ENCODE measurements at regions not wholly inside any gene's neighbourhood (a gene's known extent, or its start where the extent isn't known, plus 50 kb on each side); places are given as distances from the start of the nearest gene placed in this dataset.
"Not testable (repeated sequence)": the region's sequence is repeated elsewhere in the genome, so short reads cannot be mapped to it uniquely, and the experiment has no call there.

DNA sequence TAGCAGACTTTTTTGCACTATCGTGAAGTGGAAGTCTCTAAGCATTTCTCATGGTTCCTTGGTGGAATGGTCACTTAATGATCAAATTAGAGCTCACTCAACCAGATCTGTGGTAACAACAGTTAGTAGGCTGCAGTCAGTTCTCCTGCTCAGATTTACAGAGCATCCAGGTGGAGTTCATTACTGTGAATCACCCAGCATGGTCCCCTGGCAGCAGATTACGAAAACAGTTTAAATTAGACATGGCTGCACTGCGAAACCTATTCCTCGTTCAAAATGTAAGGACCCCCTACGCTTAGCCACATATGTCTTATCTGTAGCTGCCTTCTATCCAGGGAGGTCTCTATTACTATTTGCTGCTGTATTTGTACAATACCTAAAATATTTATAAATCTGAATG, 823.6 kb upstream of the ARRDC3 start:
- no peak overlapping the region for H3K27ac Mint-ChIP-seq
- no peaks in the 10 kb centered on the region for H3K27me3 Mint-ChIP-seq (ENCODE audit: low read depth)
- DNase-seq (no peak), ATAC-seq (replicated peaks in 1 of 2) (no peak)
- no peaks in the 10 kb centered on the region for H3K36me3 Mint-ChIP-seq (ENCODE audit: insufficient read depth in 2 of 2)
- H3K4me3 Mint-ChIP-seq, result no peak overlapping the region
- H3K4me1 Mint-ChIP-seq (ENCODE audit: low read depth), result no peaks in the 10 kb centered on the region
- H3K9me3 Mint-ChIP-seq, result peaks cover 3 to 4% of the 10 kb centered on the region in 2 donors

- not testable (repeated sequence) for H3K4me3 Mint-ChIP-seq; H3K27me3 Mint-ChIP-seq (ENCODE audit: low read depth); H3K36me3 Mint-ChIP-seq (ENCODE audit: insufficient read depth in 2 of 2); H3K4me1 Mint-ChIP-seq (ENCODE audit: low read depth); ATAC-seq (replicated peaks in 1 of 2); DNase-seq; H3K27ac Mint-ChIP-seq; H3K9me3 Mint-ChIP-seq
Measured at GRCh38 chr5:92199035-92199434, 815.9 kb upstream of the ARRDC3 start.

DNA sequence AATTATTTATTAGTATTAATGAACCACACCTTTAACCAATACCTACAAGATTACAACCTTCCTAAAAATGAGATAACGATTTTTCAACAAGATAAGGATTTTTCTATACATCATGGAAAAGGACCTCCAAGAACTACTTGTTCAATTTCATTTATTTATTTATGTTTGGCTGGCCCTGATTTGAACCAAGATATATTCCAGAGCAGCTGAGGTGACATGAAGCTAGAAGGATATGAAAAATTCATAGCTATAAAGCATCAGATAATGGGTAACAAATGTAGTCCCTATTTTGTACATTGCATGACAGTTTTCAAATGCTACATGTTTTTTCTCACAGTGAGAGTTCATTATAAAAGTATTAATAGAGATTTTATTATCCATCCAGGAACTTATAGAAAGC, 798.5 kb upstream of the ARRDC3 start:
- Mint-ChIP-seq H3K4me3 (no peak overlapping the region), H3K4me1 (ENCODE audit: low read depth) (no peaks in the 10 kb centered on the region), H3K9me3 (peaks cover 0 to 3% of the 10 kb centered on the region in 2 donors), H3K27me3 (ENCODE audit: low read depth) (no peaks in the 10 kb centered on the region), H3K27ac (no peak overlapping the region), H3K36me3 (ENCODE audit: insufficient read depth in 2 of 2) (no peaks in the 10 kb centered on the region)
- DNase-seq (no peak), ATAC-seq (replicated peaks in 1 of 2) (no peak)

DNA sequence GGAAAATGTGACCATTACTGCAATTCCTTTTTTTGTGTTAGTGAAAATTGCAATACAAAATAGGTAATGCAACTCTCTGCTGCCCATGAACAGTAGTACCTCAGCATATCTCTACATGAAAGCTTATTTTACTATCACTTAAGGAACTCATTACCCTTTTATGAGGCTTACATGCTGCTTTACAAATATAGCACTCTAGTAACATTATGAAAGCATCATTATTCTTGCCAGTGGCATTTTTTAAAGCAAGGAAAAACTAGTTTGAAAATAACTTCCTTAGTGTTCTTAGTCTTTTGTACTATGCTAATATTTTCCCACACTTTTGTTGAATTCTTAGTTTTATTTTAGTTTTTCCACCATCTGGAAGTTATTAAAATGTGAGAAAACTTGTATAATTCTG, 797.3 kb upstream of the ARRDC3 start:
- no peaks in the 10 kb centered on the region for H3K27me3 Mint-ChIP-seq (ENCODE audit: low read depth)
- DNase-seq (no peak), ATAC-seq (replicated peaks in 1 of 2) (no peak)
- H3K4me1 Mint-ChIP-seq (ENCODE audit: low read depth), result no peaks in the 10 kb centered on the region
- no peak overlapping the region for H3K27ac Mint-ChIP-seq
- peaks cover 0 to 3% of the 10 kb centered on the region in 2 donors for H3K9me3 Mint-ChIP-seq
- no peaks in the 10 kb centered on the region for H3K36me3 Mint-ChIP-seq (ENCODE audit: insufficient read depth in 2 of 2)
- H3K4me3 Mint-ChIP-seq, result no peak overlapping the region

GRCh38 chr5:92179651-92180050, 796.5 kb upstream of the ARRDC3 start:
- H3K36me3 Mint-ChIP-seq (ENCODE audit: insufficient read depth in 2 of 2), result no peaks in the 10 kb centered on the region
- H3K4me3 Mint-ChIP-seq, result no peak overlapping the region
- H3K27ac Mint-ChIP-seq, result no peak overlapping the region
- no peaks in the 10 kb centered on the region for H3K27me3 Mint-ChIP-seq (ENCODE audit: low read depth)
- ATAC-seq (replicated peaks in 1 of 2), result no peak
- H3K9me3 Mint-ChIP-seq, result peaks cover 0 to 3% of the 10 kb centered on the region in 2 donors
- no peaks in the 10 kb centered on the region for H3K4me1 Mint-ChIP-seq (ENCODE audit: low read depth)
- DNase-seq, result no peak

DNA sequence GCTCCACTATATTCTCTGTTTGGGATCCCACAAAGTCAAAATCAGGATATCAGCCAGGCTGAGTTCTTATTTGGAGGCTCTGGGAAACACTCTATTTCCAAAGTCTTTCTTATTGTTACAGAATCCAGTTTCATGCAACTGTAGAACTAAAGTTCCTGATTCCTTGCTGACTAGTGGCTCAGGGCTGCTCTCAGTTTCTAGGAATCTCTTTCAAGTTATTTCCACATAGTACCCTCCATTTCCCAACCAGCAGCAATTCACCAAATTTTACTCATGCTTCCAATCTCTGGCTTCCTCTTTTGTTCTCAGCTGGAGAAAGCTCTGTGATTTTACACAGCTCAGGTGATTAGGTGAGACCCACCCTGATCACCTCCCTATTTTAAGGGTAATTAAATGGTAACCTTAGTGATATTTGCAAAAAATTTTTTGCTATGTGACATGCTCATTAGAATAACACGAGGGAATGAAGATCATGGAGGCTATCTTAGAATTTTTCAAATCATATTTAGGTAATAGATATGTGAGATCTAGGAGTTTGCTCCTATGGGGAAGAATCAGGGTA, 794.9 kb upstream of the ARRDC3 start:
- ATAC-seq (replicated peaks in 1 of 2) (no peak), DNase-seq (no peak)
- Mint-ChIP-seq H3K4me3 (no peak overlapping the region), H3K36me3 (ENCODE audit: insufficient read depth in 2 of 2) (no peaks in the 10 kb centered on the region), H3K9me3 (no peaks in the 10 kb centered on the region), H3K4me1 (ENCODE audit: low read depth) (no peaks in the 10 kb centered on the region), H3K27me3 (ENCODE audit: low read depth) (no peaks in the 10 kb centered on the region), H3K27ac (no peak overlapping the region)

DNA sequence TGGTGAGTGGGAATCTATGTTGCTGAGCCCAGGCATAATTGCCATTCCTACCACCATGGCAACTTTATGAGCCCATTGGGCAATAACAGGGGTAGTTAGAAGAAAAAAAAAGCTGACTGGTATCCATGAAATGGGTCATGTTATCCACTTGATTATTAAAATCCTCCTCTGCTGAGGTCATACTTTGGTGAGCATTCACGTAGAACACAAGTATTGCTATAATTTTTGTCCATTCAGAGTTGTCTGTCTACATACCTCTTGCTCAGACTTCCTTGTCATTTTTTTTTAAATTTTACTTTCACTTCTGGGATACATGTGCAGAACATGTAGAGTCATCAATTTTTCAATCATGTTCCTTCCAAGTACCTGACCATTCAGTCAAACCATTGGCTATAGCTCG, 780.8 kb upstream of the ARRDC3 start:
- Mint-ChIP-seq H3K36me3 (ENCODE audit: insufficient read depth in 2 of 2) (peaks cover 0 to 1% of the 10 kb centered on the region in 2 donors), H3K27me3 (ENCODE audit: low read depth) (no peaks in the 10 kb centered on the region), H3K4me1 (ENCODE audit: low read depth) (no peaks in the 10 kb centered on the region), H3K9me3 (peaks cover 5 to 6% of the 10 kb centered on the region in 2 donors), H3K4me3 (no peak overlapping the region), H3K27ac (no peak overlapping the region)
- DNase-seq (no peak), ATAC-seq (replicated peaks in 1 of 2) (no peak)

GRCh38 chr5:92147798-92148197, 764.7 kb upstream of the ARRDC3 start:
- no peaks in the 10 kb centered on the region for H3K27me3 Mint-ChIP-seq (ENCODE audit: low read depth)

GRCh38 chr5:92147266-92147665, 764.1 kb upstream of the ARRDC3 start:
- H3K4me3 Mint-ChIP-seq, result no peak overlapping the region
- no peaks in the 10 kb centered on the region for H3K36me3 Mint-ChIP-seq (ENCODE audit: insufficient read depth in 2 of 2)
- no peak for DNase-seq
- H3K4me1 Mint-ChIP-seq (ENCODE audit: low read depth), result no peaks in the 10 kb centered on the region
- H3K9me3 Mint-ChIP-seq, result peaks cover 0 to 2% of the 10 kb centered on the region in 2 donors
- no peak overlapping the region for H3K27ac Mint-ChIP-seq
- ATAC-seq (replicated peaks in 1 of 2), result no peak
- H3K27me3 Mint-ChIP-seq (ENCODE audit: low read depth), result no peaks in the 10 kb centered on the region

More at GRCh38 chr5:92147798-92148197, 764.7 kb upstream of the ARRDC3 start:
- no peaks in the 10 kb centered on the region for H3K4me1 Mint-ChIP-seq (ENCODE audit: low read depth)
- H3K27ac Mint-ChIP-seq, result no peak overlapping the region
- no peak overlapping the region for H3K4me3 Mint-ChIP-seq
- ATAC-seq (replicated peaks in 1 of 2) (no peak), DNase-seq (no peak)
- H3K36me3 Mint-ChIP-seq (ENCODE audit: insufficient read depth in 2 of 2), result no peaks in the 10 kb centered on the region
- H3K9me3 Mint-ChIP-seq, result peaks cover 0 to under 1% of the 10 kb centered on the region in 2 donors

DNA sequence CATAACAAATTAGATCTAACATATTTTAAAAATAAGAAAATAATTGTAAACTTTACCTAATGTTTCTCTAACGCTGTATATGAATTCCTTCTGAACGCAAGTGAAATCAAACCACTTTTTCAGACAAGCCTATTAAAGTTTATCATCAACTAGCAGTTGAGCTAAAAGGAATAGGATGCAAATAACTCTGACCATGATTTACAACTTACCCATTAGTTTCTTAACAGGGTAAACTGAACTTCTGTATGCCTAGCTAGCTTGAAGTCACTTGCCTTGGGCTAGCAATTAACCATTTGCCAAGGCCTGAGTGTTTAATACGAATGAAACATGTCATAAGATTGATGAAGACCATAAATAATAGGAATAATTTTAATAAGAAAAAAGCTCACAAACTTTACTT, 762.7 kb upstream of the ARRDC3 start:
- no peak overlapping the region for H3K27ac Mint-ChIP-seq
- H3K27me3 Mint-ChIP-seq (ENCODE audit: low read depth), result no peaks in the 10 kb centered on the region
- ATAC-seq (replicated peaks in 1 of 2) (no peak), DNase-seq (no peak)
- no peak overlapping the region for H3K4me3 Mint-ChIP-seq
- peaks cover 0 to 2% of the 10 kb centered on the region in 2 donors for H3K9me3 Mint-ChIP-seq
- no peaks in the 10 kb centered on the region for H3K36me3 Mint-ChIP-seq (ENCODE audit: insufficient read depth in 2 of 2)
- no peaks in the 10 kb centered on the region for H3K4me1 Mint-ChIP-seq (ENCODE audit: low read depth)

- Mint-ChIP-seq H3K27me3 (ENCODE audit: low read depth) (no peaks in the 10 kb centered on the region), H3K36me3 (ENCODE audit: insufficient read depth in 2 of 2) (no peaks in the 10 kb centered on the region), H3K27ac (no peak overlapping the region), H3K4me1 (ENCODE audit: low read depth) (no peaks in the 10 kb centered on the region), H3K9me3 (peaks cover 2% of the 10 kb centered on the region in 2 donors), H3K4me3 (no peak overlapping the region)
- no peak for ATAC-seq (replicated peaks in 1 of 2)
- no peak for DNase-seq
Measured at GRCh38 chr5:92144824-92145223, 761.7 kb upstream of the ARRDC3 start.

DNA sequence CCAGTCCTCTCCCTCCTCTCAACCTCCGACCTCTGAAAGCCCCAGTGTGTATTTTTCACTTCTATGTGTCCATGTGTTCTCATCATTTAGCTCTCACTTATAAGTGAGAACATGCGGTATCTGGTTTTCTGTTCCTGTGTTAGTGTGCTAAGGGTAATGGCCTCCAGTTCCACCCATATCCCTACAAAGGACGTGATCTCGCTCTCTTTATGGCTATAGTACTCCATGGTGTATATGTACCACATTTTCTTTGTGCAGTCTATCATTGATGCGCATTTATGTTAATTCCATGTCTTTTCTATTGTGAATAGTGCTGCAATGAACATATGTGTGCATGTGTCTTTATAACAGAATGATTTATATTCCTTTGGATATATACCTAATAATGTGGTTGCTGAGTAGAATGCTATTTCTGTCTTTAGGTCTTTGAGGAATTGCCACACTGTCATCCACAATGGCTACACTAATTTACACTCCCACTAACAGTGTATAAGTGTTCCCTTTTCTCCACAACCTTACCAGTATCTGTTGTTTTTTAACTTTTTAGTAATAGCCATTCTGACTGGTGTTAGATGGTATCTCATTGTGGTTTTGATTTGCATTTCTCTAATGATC, 749.3 kb upstream of the ARRDC3 start:
- H3K9me3 Mint-ChIP-seq; DNase-seq; H3K27ac Mint-ChIP-seq; ATAC-seq (replicated peaks in 1 of 2); H3K4me1 Mint-ChIP-seq (ENCODE audit: low read depth); H3K4me3 Mint-ChIP-seq; H3K36me3 Mint-ChIP-seq (ENCODE audit: insufficient read depth in 2 of 2); H3K27me3 Mint-ChIP-seq (ENCODE audit: low read depth): not testable (repeated sequence)

DNA sequence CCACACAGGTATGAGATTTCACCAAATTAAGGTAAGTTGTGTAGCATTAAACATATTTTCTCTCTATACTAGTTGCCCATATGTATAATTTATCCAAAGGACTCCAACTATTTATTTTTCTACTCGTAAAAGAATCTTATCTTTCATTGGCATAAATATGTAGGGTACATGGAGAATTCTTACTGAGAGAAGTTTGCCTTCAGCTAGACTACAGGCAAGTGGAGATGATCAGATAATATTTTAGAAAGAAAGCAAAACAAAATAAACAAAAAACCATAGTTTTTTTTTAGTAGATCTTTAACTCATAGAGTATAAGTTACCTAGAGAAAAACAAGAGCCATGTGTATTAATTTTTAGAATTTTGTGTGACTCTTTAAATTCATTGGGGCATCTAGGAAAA, 743.1 kb upstream of the ARRDC3 start:
- Mint-ChIP-seq H3K4me3 (no peak overlapping the region), H3K27ac (no peak overlapping the region), H3K9me3 (peaks cover 0 to 2% of the 10 kb centered on the region in 2 donors), H3K4me1 (ENCODE audit: low read depth) (no peaks in the 10 kb centered on the region), H3K36me3 (ENCODE audit: insufficient read depth in 2 of 2) (no peaks in the 10 kb centered on the region), H3K27me3 (ENCODE audit: low read depth) (no peaks in the 10 kb centered on the region)
- ATAC-seq (replicated peaks in 1 of 2) (no peak), DNase-seq (no peak)

- H3K36me3 Mint-ChIP-seq (ENCODE audit: insufficient read depth in 2 of 2), result no peaks in the 10 kb centered on the region
Measured at GRCh38 chr5:92119110-92119509, 736.0 kb upstream of the ARRDC3 start.

More at GRCh38 chr5:92119110-92119509, 736.0 kb upstream of the ARRDC3 start:
- no peaks in the 10 kb centered on the region for H3K9me3 Mint-ChIP-seq
- no peak for ATAC-seq (replicated peaks in 1 of 2)
- no peak overlapping the region for H3K4me3 Mint-ChIP-seq
- no peaks in the 10 kb centered on the region for H3K27me3 Mint-ChIP-seq (ENCODE audit: low read depth)
- no peaks in the 10 kb centered on the region for H3K4me1 Mint-ChIP-seq (ENCODE audit: low read depth)
- DNase-seq, result no peak
- no peak overlapping the region for H3K27ac Mint-ChIP-seq
